MM.1S (cell line): ENCODE measurements at regions not wholly inside any gene's neighbourhood (a gene's known extent, or its start where the extent isn't known, plus 50 kb on each side); places are given as distances from the start of the nearest gene placed in this dataset.

Source experiments
- CTCF ChIP-seq: fragments of 300-600 bp; sonication (generic); IDR thresholded peaks from 2 replicates; pipeline ENCODE4 v1.5.1; 2016; ENCODE audit warnings: antibody characterized with exemption, low read length, mixed read lengths
- EZH2 ChIP-seq: fragments of 300-600 bp; sonication (generic); optimal IDR thresholded peaks from 2 replicates; pipeline ENCODE3; 2017; ENCODE audit warnings: low read depth, mild to moderate bottlenecking, antibody characterized with exemption, low read length, mixed read lengths

GRCh38 chr1:234827656-234828055 is 217.7 kb upstream of the IRF2BP2 start:
- TF ChIP-seq CTCF (no peak), EZH2 (no peak)
